ENCODE measurements at regions not wholly inside any gene's neighbourhood (a gene's known extent, or its start where the extent isn't known, plus 50 kb on each side); places are given as distances from the start of the nearest gene placed in this dataset.

- TF ChIP-seq CTCF (IDR thresholded peaks at IDR 0.05) (no peak), POLR2A (IDR thresholded peaks at IDR 0.05) (no peak)
These were observed 1879.1 kb upstream of the ACO1 start for GRCh38 chr9:30505311-30505710.

All from thyroid gland (tissue), 4 donors.